IMR-90 (cell line): ENCODE measurements at regions not wholly inside any gene's neighbourhood (a gene's known extent, or its start where the extent isn't known, plus 50 kb on each side); places are given as distances from the start of the nearest gene placed in this dataset.

ENCODE experiments used
- ATAC-seq: fragments of 200-7000 bp; cut with Tn5 transposase; 2 replicates; pipeline ENCODE4 v1.9.1; 2020; ENCODE audit warnings: low read depth, mild to moderate bottlenecking, moderate library complexity
- BruUV-seq: library from RNA; stranded (reverse); fragments of 400-500 nt; replicated peaks from 2 replicates; lab custom pipeline; 2021; lab: Mats Ljungman, UMichigan
- CTCF ChIA-PET: fragments of 300-600 bp; formaldehyde crosslinking; extraction: SDS; loops from one replicate; lab custom pipeline; 2021; ENCODE audit warnings: antibody characterized with exemption; lab: Yijun Ruan, JAX
- POLR2A ChIA-PET: fragments of 300-600 bp; sonication (Branson Sonifier 250); formaldehyde crosslinking; loops from one replicate; lab custom pipeline; 2022; ENCODE audit warnings: antibody characterized with exemption; ENCODE audit not compliant: unreplicated experiment; lab: Charles Lee
- DNase-seq: peaks from one replicate; pipeline ENCODE4 v3.0.0; 2013
- H2AFZ ChIP-seq: replicated peaks from 2 replicates; pipeline ENCODE3; 2013; ENCODE audit warnings: low read length, mild to moderate bottlenecking; ENCODE audit not compliant: poor library complexity
- H2AK5ac ChIP-seq: 2 replicates; pipeline ENCODE4 v1.6.1; 2013; ENCODE audit warnings: low read depth, low read length, inconsistent platforms
- H2AK9ac ChIP-seq: replicated peaks from 2 replicates; pipeline ENCODE3; 2013; ENCODE audit warnings: mild to moderate bottlenecking, low read depth, low read length, moderate library complexity; ENCODE audit not compliant: poor library complexity
- H2BK120ac ChIP-seq: 2 replicates; pipeline ENCODE4 v1.6.1; 2013; ENCODE audit warnings: low read depth, low read length, inconsistent platforms
- H2BK15ac ChIP-seq: 3 replicates; pipeline ENCODE4 v1.6.1; 2013; ENCODE audit warnings: low read depth, low read length, inconsistent platforms
- H2BK20ac ChIP-seq: 2 replicates; pipeline ENCODE4 v1.6.1; 2013; ENCODE audit warnings: low read depth, mild to moderate bottlenecking, inconsistent platforms, low read length, moderate library complexity
- H2BK5ac ChIP-seq: 2 replicates; pipeline ENCODE4 v1.6.1; 2013; ENCODE audit warnings: mild to moderate bottlenecking, low read depth, low read length, inconsistent platforms; ENCODE audit not compliant: poor library complexity, severe bottlenecking
- H3K14ac ChIP-seq: replicated peaks from 2 replicates; pipeline ENCODE4 v1.6.1; 2013; ENCODE audit warnings: low read depth, low read length, inconsistent platforms
- H3K18ac ChIP-seq: 2 replicates; pipeline ENCODE4 v1.6.1; 2013; ENCODE audit warnings: low read depth, low read length, control low read depth
- H3K23ac ChIP-seq: 2 replicates; pipeline ENCODE4 v1.6.1; 2013; ENCODE audit warnings: low read depth, low read length, inconsistent platforms
- H3K27ac ChIP-seq: 2 replicates; pipeline ENCODE4 v1.5.1; 2013; ENCODE audit warnings: mild to moderate bottlenecking, control low read depth, low read length; ENCODE audit not compliant: insufficient read depth
- H3K27me3 ChIP-seq: 2 replicates; pipeline ENCODE4 v1.6.1; 2013; ENCODE audit warnings: low read length; ENCODE audit not compliant: control insufficient read depth, insufficient read depth
- H3K36me3 ChIP-seq: 2 replicates; pipeline ENCODE4 v1.6.1; 2013; ENCODE audit warnings: low read length, mixed read lengths; ENCODE audit not compliant: control insufficient read depth, insufficient read depth
- H3K4ac ChIP-seq: 2 replicates; pipeline ENCODE4 v1.6.1; 2013; ENCODE audit warnings: low read depth, low read length, inconsistent platforms
- H3K4me1 ChIP-seq: 2 replicates; pipeline ENCODE4 v1.6.1; 2013; ENCODE audit warnings: low read length, mixed read lengths; ENCODE audit not compliant: control insufficient read depth, insufficient read depth
- H3K4me2 ChIP-seq: 2 replicates; pipeline ENCODE4 v1.6.1; 2013; ENCODE audit warnings: low read depth, mild to moderate bottlenecking, control low read depth, low read length, moderate library complexity
- H3K4me3 ChIP-seq: 2 replicates; pipeline ENCODE4 v1.5.1; 2013; ENCODE audit warnings: low read depth, mild to moderate bottlenecking, control low read depth, low read length, moderate library complexity; ENCODE audit not compliant: insufficient read depth
- H3K56ac ChIP-seq: 2 replicates; pipeline ENCODE4 v1.6.1; 2013; ENCODE audit warnings: low read length, inconsistent platforms; ENCODE audit not compliant: insufficient read depth; ENCODE audit errors: extremely low read depth
- H3K79me1 ChIP-seq, 2 experiments: 2 replicates each; pipeline ENCODE4 v1.6.1; 2013; ENCODE audit warnings: low read length in 2 of 2, inconsistent platforms in 1 of 2, low read depth in 1 of 2
- H3K9ac ChIP-seq: 2 replicates; pipeline ENCODE4 v1.6.1; 2013; ENCODE audit warnings: low read depth, low read length, control low read depth
- H3K9me1 ChIP-seq: 2 replicates; pipeline ENCODE4 v1.6.1; 2013; ENCODE audit warnings: low read length, inconsistent platforms; ENCODE audit not compliant: insufficient read depth
- H3K9me3 ChIP-seq: 2 replicates; pipeline ENCODE4 v1.6.1; 2013; ENCODE audit warnings: low read length; ENCODE audit not compliant: control insufficient read depth, insufficient read depth
- H4K20me1 ChIP-seq: 2 replicates; pipeline ENCODE4 v1.6.1; 2013; ENCODE audit warnings: low read length, inconsistent platforms; ENCODE audit not compliant: insufficient read depth
- H4K5ac ChIP-seq: 2 replicates; pipeline ENCODE4 v1.6.1; 2013; ENCODE audit warnings: mild to moderate bottlenecking, low read depth, low read length, control low read depth
- H4K8ac ChIP-seq, 2 experiments: 2 replicates each; pipeline ENCODE4 v1.6.1; 2013; ENCODE audit warnings: low read depth in 2 of 2, low read length in 2 of 2, control low read depth in 1 of 2, inconsistent platforms in 1 of 2
- H4K91ac ChIP-seq: 2 replicates; pipeline ENCODE4 v1.6.1; 2013; ENCODE audit warnings: low read depth, low read length, inconsistent platforms; ENCODE audit not compliant: insufficient read depth
- BHLHE40 ChIP-seq: fragments of 150-350 bp; IDR thresholded peaks from 2 replicates; pipeline ENCODE4 v1.6.1; 2016; ENCODE audit warnings: mild to moderate bottlenecking, low read depth, low read length
- CEBPB ChIP-seq: IDR thresholded peaks from 2 replicates; pipeline ENCODE4 v1.6.1; 2012; ENCODE audit warnings: low read depth, low read length, improper control_type of control experiment
- CHD1 ChIP-seq: IDR thresholded peaks from 2 replicates; pipeline ENCODE4 v1.6.1; 2012; ENCODE audit warnings: low read depth, low read length, improper control_type of control experiment
- CTCF ChIP-seq: conservative IDR thresholded peaks from 2 replicates; pipeline ENCODE4 v1.5.1; 2012; ENCODE audit warnings: mild to moderate bottlenecking, low read depth, low read length, improper control_type of control experiment
- ELK1 ChIP-seq: fragments of 150-350 bp; IDR thresholded peaks from 2 replicates; pipeline ENCODE4 v1.6.1; 2016; ENCODE audit warnings: low read depth, mild to moderate bottlenecking, low read length, moderate library complexity, borderline replicate concordance
- FOS ChIP-seq: fragments of 150-350 bp; IDR thresholded peaks from 2 replicates; pipeline ENCODE4 v1.6.1; 2016; ENCODE audit warnings: low read depth, low read length
- MAFK ChIP-seq: IDR thresholded peaks from 2 replicates; pipeline ENCODE4 v1.6.1; 2012; ENCODE audit warnings: low read depth, low read length, improper control_type of control experiment
- MAZ ChIP-seq: IDR thresholded peaks from 2 replicates; pipeline ENCODE4 v1.6.1; 2012; ENCODE audit warnings: low read depth, mild to moderate bottlenecking, low read length, improper control_type of control experiment, moderate library complexity, borderline replicate concordance
- MXI1 ChIP-seq: IDR thresholded peaks from 2 replicates; pipeline ENCODE4 v1.6.1; 2012; ENCODE audit warnings: low read depth, mild to moderate bottlenecking, low read length, moderate library complexity, borderline replicate concordance
- NFE2L2 ChIP-seq: fragments of 150-350 bp; IDR thresholded peaks from 2 replicates; pipeline ENCODE4 v1.6.1; 2016; ENCODE audit warnings: low read depth, mild to moderate bottlenecking, low read length
- RCOR1 ChIP-seq: IDR thresholded peaks from 2 replicates; pipeline ENCODE4 v1.6.1; 2012; ENCODE audit warnings: mild to moderate bottlenecking, low read length, improper control_type of control experiment; ENCODE audit not compliant: insufficient replicate concordance
- RFX5 ChIP-seq: IDR thresholded peaks from 2 replicates; pipeline ENCODE4 v1.8.0; 2012; ENCODE audit warnings: low read depth, mild to moderate bottlenecking, low read length, moderate library complexity
- WGBS, 2 experiments: methylation state at CpG; one replicate each; pipeline versions ENCODE4 v1.1.5 to v1.1.7; 2013; ENCODE audit warnings: missing lambda C conversion rate in 2 of 2; ENCODE audit not compliant: insufficient read length in 1 of 2; ENCODE audit errors: extremely low coverage in 2 of 2; 5-methylcytosine and 5-hydroxymethylcytosine counted together
- dilution Hi-C: fragments of 300-500 bp; cut with HindIII; formaldehyde crosslinking; loops from one replicate; pipeline ENCODE4 v1.14.3; 2018; ENCODE audit warnings: low sequenced_read_pairs; ENCODE audit not compliant: unreplicated experiment
- in situ Hi-C: fragments of 300-500 bp; cut with MboI; formaldehyde crosslinking; loops from 3 replicates; pipeline ENCODE4 v1.14.3; 2019; ENCODE audit warnings: low sequenced_read_pairs, inconsistent platforms, mixed read lengths
- intact Hi-C: fragments of 100-400 bp; cut with micrococcal nuclease; formaldehyde crosslinking; loops from 2 replicates; pipeline ENCODE4 v1.10.0; 2022
- TF ChIP-seq, protein P1 (sequence below): fragments of 150-350 bp; IDR thresholded peaks from 2 replicates; pipeline ENCODE4 v1.6.1; 2017; ENCODE audit warnings: mild to moderate bottlenecking, antibody characterized with exemption, low read length, low read depth

- peak overlapping the region; percentile 98 for H3K4ac ChIP-seq
- peak overlapping the region; percentile 99 for H2BK20ac ChIP-seq
- H3K23ac ChIP-seq, result peak overlapping the region; percentile 97
- no peaks in the 10 kb centered on the region for H3K36me3 ChIP-seq
- no peaks in the 10 kb centered on the region for H3K27me3 ChIP-seq
- peak overlapping the region; percentile 92 for H2BK5ac ChIP-seq
- H3K56ac ChIP-seq, result peak overlapping the region; percentile 90
- ChIA-PET POLR2A (interaction anchor here (1.0 kb wide), 1 partner anchor 1025 kb away, joined by 3 read pairs; no protein-coding TSS in a partner anchor), CTCF (interaction anchor here (0.6 to 0.7 kb wide), 6 partner anchors 32 to 1031 kb away, joined by 3 to 4 read pairs (median 3); no protein-coding TSS in a partner anchor)
- peak overlapping the region; percentile 99 for H2BK120ac ChIP-seq
- no peaks in the 10 kb centered on the region for H4K20me1 ChIP-seq
- no peak overlapping the region for H2AK9ac ChIP-seq
- no peak overlapping the region; the same call in 1 of the 2 replicates for H3K27ac ChIP-seq
- no CpG with 5 or more reads among the region's 11 CpGs for WGBS, 2 experiments
- H2AFZ ChIP-seq, result no peak overlapping the region
- peak overlapping the region; percentile 47; the same call in 1 of the 2 replicates for H2AK5ac ChIP-seq
- dilution Hi-C loops (no loop called here), intact Hi-C loops (loop anchor here (1.0 to 10.0 kb wide), 6 partner anchors 111 to 1221 kb away; no protein-coding TSS in a partner anchor), in situ Hi-C loops (no loop called here)
- no peaks in the 10 kb centered on the region for H3K79me1 ChIP-seq
- peak overlapping the region; percentile 69 for H3K18ac ChIP-seq
- no TSS peak for BruUV-seq
- H3K9me3 ChIP-seq, result no peaks in the 10 kb centered on the region
- H3K14ac ChIP-seq, result peak overlapping the region; percentile 95
- H2BK15ac ChIP-seq, result peak overlapping the region; percentile 98; the same call in 2 of the 3 replicates
- no peak overlapping the region for H3K4me3 ChIP-seq
- peak overlapping the region; percentile 98 for H4K91ac ChIP-seq
- peak; percentile 91 for DNase-seq
- peak overlapping the region; percentile 93 to 96 for H4K8ac ChIP-seq
- peak overlapping the region; percentile 79; the same call in 1 of the 2 replicates for H3K4me2 ChIP-seq
- H3K9me1 ChIP-seq, result peaks cover 4% of the 10 kb centered on the region
- peak overlapping the region; percentile 52; the same call in 1 of the 2 replicates for H3K9ac ChIP-seq
- H3K4me1 ChIP-seq, result peaks cover 3% of the 10 kb centered on the region
- H4K5ac ChIP-seq, result peak overlapping the region; percentile 97
- ATAC-seq, result peak; percentile 91
- no peak for TF ChIP-seq MXI1
- TF ChIP-seq, protein P1, sequence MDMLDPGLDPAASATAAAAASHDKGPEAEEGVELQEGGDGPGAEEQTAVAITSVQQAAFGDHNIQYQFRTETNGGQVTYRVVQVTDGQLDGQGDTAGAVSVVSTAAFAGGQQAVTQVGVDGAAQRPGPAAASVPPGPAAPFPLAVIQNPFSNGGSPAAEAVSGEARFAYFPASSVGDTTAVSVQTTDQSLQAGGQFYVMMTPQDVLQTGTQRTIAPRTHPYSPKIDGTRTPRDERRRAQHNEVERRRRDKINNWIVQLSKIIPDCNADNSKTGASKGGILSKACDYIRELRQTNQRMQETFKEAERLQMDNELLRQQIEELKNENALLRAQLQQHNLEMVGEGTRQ, result no peak
- TF ChIP-seq RFX5, result no peak
- no peak for TF ChIP-seq ELK1
- TF ChIP-seq MAZ, result no peak
- no peak for TF ChIP-seq RCOR1
- TF ChIP-seq FOS, result no peak
- TF ChIP-seq CHD1, result no peak
- no peak for TF ChIP-seq BHLHE40
- peak; percentile 92 for TF ChIP-seq CTCF
- TF ChIP-seq MAFK, result no peak
- TF ChIP-seq CEBPB, result no peak
- TF ChIP-seq NFE2L2, result no peak
Measured at GRCh38 chr6:141562851-141563763, 569.6 kb upstream of the GJE1 start.
